Osteoblast (primary cell): ENCODE measurements at regions not wholly inside any gene's neighbourhood (a gene's known extent, or its start where the extent isn't known, plus 50 kb on each side); places are given as distances from the start of the nearest gene placed in this dataset.

ENCODE experiments used
- DNase-seq: peaks from one replicate; pipeline ENCODE4 v3.0.0; 2011; ENCODE audit warnings: low spot score, mixed read lengths; ENCODE audit not compliant: insufficient read length; ENCODE audit errors: missing footprints
- H2AFZ ChIP-seq: 2 replicates; pipeline ENCODE4 v1.6.0; 2011; ENCODE audit warnings: mild to moderate bottlenecking, low read length
- H3K27ac ChIP-seq: 2 replicates; pipeline ENCODE4 v1.5.1; 2011; ENCODE audit warnings: mild to moderate bottlenecking, low read depth, low read length, moderate library complexity
- H3K27me3 ChIP-seq: 2 replicates; pipeline ENCODE4 v1.6.0; 2012; ENCODE audit warnings: mild to moderate bottlenecking, control low read depth, inconsistent platforms, low read length, moderate library complexity; ENCODE audit not compliant: insufficient read depth
- H3K36me3 ChIP-seq: 2 replicates; pipeline ENCODE4 v1.5.1; 2011; ENCODE audit warnings: mild to moderate bottlenecking, low read length, control low read depth, moderate library complexity; ENCODE audit not compliant: insufficient read depth
- H3K4me1 ChIP-seq: 2 replicates; pipeline ENCODE4 v1.5.1; 2011; ENCODE audit warnings: mild to moderate bottlenecking, low read length, control low read depth, moderate library complexity; ENCODE audit not compliant: insufficient read depth
- H3K4me2 ChIP-seq: 2 replicates; pipeline ENCODE4 v1.6.0; 2011; ENCODE audit warnings: mild to moderate bottlenecking, low read length; ENCODE audit not compliant: insufficient read depth
- H3K4me3 ChIP-seq: fragments of 200-600 bp; sonication (generic); 3 replicates; pipeline ENCODE4 v1.5.1; 2012; ENCODE audit warnings: mild to moderate bottlenecking, low read length, inconsistent platforms; ENCODE audit not compliant: insufficient read depth
- H3K79me2 ChIP-seq: 2 replicates; pipeline ENCODE4 v1.6.0; 2012; ENCODE audit warnings: mild to moderate bottlenecking, low read length, control low read depth, inconsistent platforms; ENCODE audit not compliant: insufficient read depth
- H3K9me3 ChIP-seq: 2 replicates; pipeline ENCODE4 v1.5.1; 2011; ENCODE audit warnings: low read depth, low read length, control low read depth
- H4K20me1 ChIP-seq: 2 replicates; pipeline ENCODE4 v1.6.0; 2012; ENCODE audit warnings: mild to moderate bottlenecking, low read length, control low read depth; ENCODE audit not compliant: insufficient read depth
- CTCF ChIP-seq: IDR thresholded peaks from 2 replicates; pipeline ENCODE4 v1.5.1; 2011; ENCODE audit warnings: mild to moderate bottlenecking, low read depth, low read length, moderate library complexity; ENCODE audit errors: extremely low read depth

GRCh38 chr3:137410028-137410427 is 354.1 kb upstream of the SOX14 start:
- Histone ChIP-seq H3K4me2 (no peak overlapping the region), H4K20me1 (no peaks in the 10 kb centered on the region), H2AFZ (no peak overlapping the region), H3K4me3 (no peak overlapping the region), H3K27me3 (no peaks in the 10 kb centered on the region), H3K36me3 (no peaks in the 10 kb centered on the region), H3K9me3 (peaks cover 2% of the 10 kb centered on the region), H3K79me2 (no peaks in the 10 kb centered on the region), H3K27ac (no peak overlapping the region), H3K4me1 (no peaks in the 10 kb centered on the region)
- peak; percentile 0 for DNase-seq
- no peak for TF ChIP-seq CTCF

GRCh38 chr3:137420198-137420995 is 343.7 kb upstream of the SOX14 start:
- H3K27ac ChIP-seq, result no peak overlapping the region
- no peaks in the 10 kb centered on the region for H3K36me3 ChIP-seq
- no peak overlapping the region for H3K4me3 ChIP-seq
- H3K4me1 ChIP-seq, result no peaks in the 10 kb centered on the region
- H3K79me2 ChIP-seq, result no peaks in the 10 kb centered on the region
- H3K9me3 ChIP-seq, result peaks cover 5% of the 10 kb centered on the region
- H2AFZ ChIP-seq, result no peak overlapping the region
- no peaks in the 10 kb centered on the region for H3K27me3 ChIP-seq
- no peak overlapping the region for H3K4me2 ChIP-seq
- no peak for TF ChIP-seq CTCF
- peak; percentile 0 for DNase-seq
- no peaks in the 10 kb centered on the region for H4K20me1 ChIP-seq

GRCh38 chr3:137438561-137438960 is 325.6 kb upstream of the SOX14 start:
- H3K4me3 ChIP-seq, result no peak overlapping the region
- no peaks in the 10 kb centered on the region for H3K9me3 ChIP-seq
- no peaks in the 10 kb centered on the region for H4K20me1 ChIP-seq
- no peaks in the 10 kb centered on the region for H3K27me3 ChIP-seq
- H3K4me1 ChIP-seq, result no peaks in the 10 kb centered on the region
- H3K36me3 ChIP-seq, result no peaks in the 10 kb centered on the region
- no peak for DNase-seq
- H3K27ac ChIP-seq, result no peak overlapping the region
- no peak overlapping the region for H2AFZ ChIP-seq
- no peak overlapping the region for H3K4me2 ChIP-seq
- TF ChIP-seq CTCF, result no peak
- H3K79me2 ChIP-seq, result no peaks in the 10 kb centered on the region

- H3K27ac ChIP-seq, result no peak overlapping the region
- no peak overlapping the region for H3K4me2 ChIP-seq
- H3K79me2 ChIP-seq, result no peaks in the 10 kb centered on the region
- DNase-seq, result peak; percentile 23
- H3K9me3 ChIP-seq, result peaks cover 3% of the 10 kb centered on the region
- no peak overlapping the region for H2AFZ ChIP-seq
- H3K4me1 ChIP-seq, result no peaks in the 10 kb centered on the region
- no peaks in the 10 kb centered on the region for H3K27me3 ChIP-seq
- no peaks in the 10 kb centered on the region for H4K20me1 ChIP-seq
- no peaks in the 10 kb centered on the region for H3K36me3 ChIP-seq
- no peak for TF ChIP-seq CTCF
- H3K4me3 ChIP-seq, result no peak overlapping the region
Observed at GRCh38 chr3:137460944-137461343, 303.2 kb upstream of the SOX14 start.
